GM19043 (cell line): ENCODE measurements at regions not wholly inside any gene's neighbourhood (a gene's known extent, or its start where the extent isn't known, plus 50 kb on each side); places are given as distances from the start of the nearest gene placed in this dataset.
"Not testable (repeated sequence)": the region's sequence is repeated elsewhere in the genome, so short reads cannot be mapped to it uniquely, and the experiment has no call there.

ENCODE experiments used
- ATAC-seq: cut with Tn5 transposase; IDR thresholded peaks from one replicate; pipeline ENCODE4 v1.9.1; 2021; ENCODE audit warnings: low read depth; ENCODE audit not compliant: unreplicated experiment

GRCh38 chr16:65767125-65767524 lies 599.4 kb upstream of the CDH5 start:
- ATAC-seq, result no peak

GRCh38 chr16:65763640-65764305 lies 602.7 kb upstream of the CDH5 start:
- no peak for ATAC-seq

GRCh38 chr16:65760874-65761273 lies 605.6 kb upstream of the CDH5 start:
- no peak for ATAC-seq

GRCh38 chr16:65758620-65759019 lies 607.9 kb upstream of the CDH5 start:
- no peak for ATAC-seq

- no peak for ATAC-seq
These were observed 609.4 kb upstream of the CDH5 start for GRCh38 chr16:65757064-65757463.

GRCh38 chr16:65756163-65756562 lies 610.3 kb upstream of the CDH5 start:
- no peak for ATAC-seq

- ATAC-seq, result no peak
These were observed 611.4 kb upstream of the CDH5 start for GRCh38 chr16:65754820-65755691.

- no peak for ATAC-seq
These were observed 614.0 kb upstream of the CDH5 start for GRCh38 chr16:65752522-65752844.

- no peak for ATAC-seq
These were observed 614.6 kb upstream of the CDH5 start for GRCh38 chr16:65751622-65752521.

GRCh38 chr16:65749506-65749905 lies 617.0 kb upstream of the CDH5 start:
- no peak for ATAC-seq

GRCh38 chr16:65746941-65747340 lies 619.5 kb upstream of the CDH5 start:
- ATAC-seq, result no peak

GRCh38 chr16:65745201-65745708 lies 621.2 kb upstream of the CDH5 start:
- no peak for ATAC-seq

- no peak for ATAC-seq
These were observed 622.1 kb upstream of the CDH5 start for GRCh38 chr16:65744401-65744800.

GRCh38 chr16:65743558-65743957 lies 621.7 kb upstream of the CDH11 start:
- no peak for ATAC-seq

GRCh38 chr16:65740711-65741110 lies 618.8 kb upstream of the CDH11 start:
- ATAC-seq, result no peak

GRCh38 chr16:65739518-65739917 lies 617.7 kb upstream of the CDH11 start:
- no peak for ATAC-seq

GRCh38 chr16:65737831-65738230 lies 616.0 kb upstream of the CDH11 start:
- no peak for ATAC-seq

GRCh38 chr16:65735615-65736014 lies 613.8 kb upstream of the CDH11 start:
- ATAC-seq, result not testable (repeated sequence)

- no peak for ATAC-seq
These were observed 611.9 kb upstream of the CDH11 start for GRCh38 chr16:65733721-65734120.

GRCh38 chr16:65731833-65732232 lies 610.0 kb upstream of the CDH11 start:
- ATAC-seq, result no peak

- no peak for ATAC-seq
These were observed 606.8 kb upstream of the CDH11 start for GRCh38 chr16:65728652-65729051.
